Prostate gland (tissue), 2 donors: ENCODE measurements at regions not wholly inside any gene's neighbourhood (a gene's known extent, or its start where the extent isn't known, plus 50 kb on each side); places are given as distances from the start of the nearest gene placed in this dataset.

Experiments
- DNase-seq: peaks from one replicate; pipeline ENCODE4 v3.0.0-alpha.2; 2019; ENCODE audit warnings: low spot score
- H3K27ac ChIP-seq, 2 donors: fragments of 200-600 bp; sonication (generic); 2 replicates each; pipeline ENCODE4 v1.5.1; 2017 to 2019
- H3K27me3 ChIP-seq: fragments of 200-600 bp; sonication (generic); replicated peaks from 2 replicates; pipeline ENCODE4 v1.5.1; 2019; ENCODE audit not compliant: insufficient read depth
- H3K36me3 ChIP-seq, 2 donors: fragments of 200-600 bp; sonication (generic); 1 replicate in 1 of 2; 2 replicates in 1 of 2; pipeline versions ENCODE4 v1.5.1 to v1.8.1; 2017 to 2019
- H3K4me1 ChIP-seq: fragments of 200-600 bp; sonication (generic); replicated peaks from 2 replicates; pipeline ENCODE4 v1.5.1; 2019
- H3K4me3 ChIP-seq, 2 donors: fragments of 200-600 bp; sonication (generic); 2 replicates each; pipeline ENCODE4 v1.5.1; 2017 to 2019
- H3K9me3 ChIP-seq: fragments of 200-600 bp; sonication (generic); 2 replicates; pipeline ENCODE4 v1.5.1; 2017
- CTCF ChIP-seq, 4 experiments: fragments of 200-600 bp in 2 of 4; fragments of 450-650 bp in 2 of 4; sonication (generic) in 2 of 4; IDR thresholded peaks; 1 replicate in 3 of 4; 2 replicates in 1 of 4; pipeline ENCODE4 v1.5.1; 2016 to 2019; ENCODE audit warnings: antibody characterized with exemption in 4 of 4, mild to moderate bottlenecking in 2 of 4, moderate library complexity in 2 of 4
- POLR2A ChIP-seq: fragments of 450-650 bp; IDR thresholded peaks from one replicate; pipeline ENCODE4 v1.6.1; 2016; ENCODE audit warnings: antibody characterized with exemption, mild to moderate bottlenecking
- POLR2AphosphoS5 ChIP-seq: sonication (generic); formaldehyde crosslinking; IDR thresholded peaks from one replicate; pipeline ENCODE4 v1.6.1; 2017; ENCODE audit warnings: antibody characterized with exemption
- WGBS: methylation state at CpG from one replicate; pipeline ENCODE4 v1.1.5; 2018; 5-methylcytosine and 5-hydroxymethylcytosine counted together
- intact Hi-C: fragments of 100-400 bp; cut with DNase I; formaldehyde crosslinking; loops from one replicate; pipeline ENCODE4 v1.14.2; 2022

- intact Hi-C loops = no loop called here
- no peaks in the 10 kb centered on the region for H3K27me3 ChIP-seq
- H3K36me3 ChIP-seq = no peaks in the 10 kb centered on the region
- TF ChIP-seq POLR2AphosphoS5 (no peak), POLR2A (no peak), CTCF (IDR thresholded peaks at IDR 0.05) (no peak)
- no peaks in the 10 kb centered on the region for H3K9me3 ChIP-seq
- H3K27ac ChIP-seq = no peak overlapping the region
- H3K4me1 ChIP-seq = no peaks in the 10 kb centered on the region
- no peak overlapping the region for H3K4me3 ChIP-seq
- no peak for DNase-seq
Measured at GRCh38 chr16:76732894-76733293, 455.7 kb downstream of the CNTNAP4 start.

- Histone ChIP-seq H3K4me3 (no peak overlapping the region), H3K27me3 (no peaks in the 10 kb centered on the region), H3K4me1 (no peaks in the 10 kb centered on the region), H3K9me3 (no peaks in the 10 kb centered on the region), H3K36me3 (no peaks in the 10 kb centered on the region), H3K27ac (no peak overlapping the region)
- intact Hi-C loops = no loop called here
- WGBS = 94% methylated on average over 4 of the region's 4 CpGs
- no peak for DNase-seq
- TF ChIP-seq POLR2A = no peak
- no peak for TF ChIP-seq CTCF (IDR thresholded peaks at IDR 0.05)
- TF ChIP-seq POLR2AphosphoS5 = no peak
Measured at GRCh38 chr16:76741623-76742022, 449.4 kb upstream of the MON1B start.

- no peak for TF ChIP-seq CTCF (IDR thresholded peaks at IDR 0.05)
- TF ChIP-seq POLR2AphosphoS5 = no peak
- TF ChIP-seq POLR2A = no peak
- Histone ChIP-seq H3K4me1 (no peaks in the 10 kb centered on the region), H3K36me3 (no peaks in the 10 kb centered on the region), H3K27me3 (no peaks in the 10 kb centered on the region), H3K27ac (no peak overlapping the region), H3K4me3 (no peak overlapping the region), H3K9me3 (no peaks in the 10 kb centered on the region)
- DNase-seq = no peak
- 53% methylated on average over 3 of the region's 3 CpGs for WGBS
- intact Hi-C loops = no loop called here
Measured at GRCh38 chr16:76748461-76749348, 442.3 kb upstream of the MON1B start.

GRCh38 chr16:76749780-76750375, 441.1 kb upstream of the MON1B start:
- WGBS = 53% methylated on average over 3 of the region's 3 CpGs
- TF ChIP-seq CTCF (IDR thresholded peaks at IDR 0.05) (no peak), POLR2AphosphoS5 (no peak), POLR2A (no peak)
- H3K36me3 ChIP-seq = no peaks in the 10 kb centered on the region
- DNase-seq = no peak
- intact Hi-C loops = no loop called here
- H3K4me3 ChIP-seq = no peak overlapping the region
- no peaks in the 10 kb centered on the region for H3K9me3 ChIP-seq
- no peaks in the 10 kb centered on the region for H3K27me3 ChIP-seq
- H3K27ac ChIP-seq = no peak overlapping the region
- no peaks in the 10 kb centered on the region for H3K4me1 ChIP-seq

GRCh38 chr16:76755496-76755895, 435.5 kb upstream of the MON1B start:
- Histone ChIP-seq H3K9me3 (no peaks in the 10 kb centered on the region), H3K36me3 (no peaks in the 10 kb centered on the region), H3K27me3 (no peaks in the 10 kb centered on the region), H3K27ac (no peak overlapping the region), H3K4me1 (no peaks in the 10 kb centered on the region), H3K4me3 (no peak overlapping the region)
- 66% methylated on average over 3 of the region's 3 CpGs for WGBS
- TF ChIP-seq CTCF (IDR thresholded peaks at IDR 0.05) (no peak), POLR2AphosphoS5 (no peak)
- intact Hi-C loops = no loop called here
- no peak for DNase-seq
